PC-3 (cell line): ENCODE measurements at regions not wholly inside any gene's neighbourhood (a gene's known extent, or its start where the extent isn't known, plus 50 kb on each side); places are given as distances from the start of the nearest gene placed in this dataset.

Experiments used
- ATAC-seq: fragments of 200-7000 bp; cut with Tn5 transposase; 2 replicates; pipeline ENCODE4 v1.9.1; 2020; ENCODE audit warnings: mild to moderate bottlenecking, moderate library complexity
- BruUV-seq: library from RNA; stranded (reverse); fragments of 400-500 nt; replicated peaks from 2 replicates; lab custom pipeline; 2021; lab: Mats Ljungman, UMichigan
- CTCF ChIA-PET: fragments of 300-600 bp; sonication (Branson Sonifier 250); formaldehyde crosslinking; loops from one replicate; lab custom pipeline; 2022; ENCODE audit warnings: antibody characterized with exemption; lab: Charles Lee
- POLR2A ChIA-PET: fragments of 300-600 bp; sonication (Branson Sonifier 250); formaldehyde crosslinking; loops from one replicate; lab custom pipeline; 2022; ENCODE audit warnings: antibody characterized with exemption; ENCODE audit not compliant: unreplicated experiment; lab: Charles Lee
- DNase-seq: peaks from one replicate; pipeline ENCODE4 v3.0.0-alpha.2; 2015
- H2AFZ ChIP-seq: fragments of 300-600 bp; sonication (generic); 2 replicates; pipeline ENCODE4 v1.6.0; 2016; ENCODE audit warnings: antibody characterized with exemption, low read length
- H3F3A ChIP-seq: fragments of 300-600 bp; sonication (generic); one replicate; pipeline ENCODE4 v1.6.0; 2017; ENCODE audit warnings: antibody characterized with exemption, low read length, control low read depth, mild to moderate bottlenecking; ENCODE audit not compliant: unreplicated experiment
- H3K27ac ChIP-seq: fragments of 300-600 bp; sonication (generic); 2 replicates; pipeline ENCODE4 v1.5.1; 2016; ENCODE audit warnings: mild to moderate bottlenecking, low read length
- H3K27me3 ChIP-seq: fragments of 300-600 bp; sonication (generic); 2 replicates; pipeline ENCODE4 v1.6.1; 2016; ENCODE audit warnings: low read length, mixed read lengths
- H3K36me3 ChIP-seq: fragments of 300-600 bp; sonication (generic); 2 replicates; pipeline ENCODE4 v1.6.1; 2016; ENCODE audit warnings: low read depth, mixed run types, low read length, mixed read lengths
- H3K4me1 ChIP-seq: fragments of 300-600 bp; sonication (generic); 2 replicates; pipeline ENCODE4 v1.5.1; 2016; ENCODE audit warnings: low read length; ENCODE audit not compliant: insufficient read depth
- H3K4me2 ChIP-seq: fragments of 300-600 bp; sonication (generic); 2 replicates; pipeline ENCODE4 v1.6.0; 2016; ENCODE audit warnings: low read length
- H3K4me3 ChIP-seq: fragments of 300-600 bp; sonication (generic); 2 replicates; pipeline ENCODE4 v1.5.1; 2016; ENCODE audit warnings: mild to moderate bottlenecking, low read length, mixed read lengths
- H3K79me2 ChIP-seq: fragments of 300-600 bp; sonication (generic); 2 replicates; pipeline ENCODE4 v1.6.1; 2017; ENCODE audit warnings: low read length, mixed read lengths
- H3K9ac ChIP-seq: fragments of 300-600 bp; sonication (generic); 2 replicates; pipeline ENCODE4 v1.6.0; 2016; ENCODE audit warnings: mild to moderate bottlenecking, low read length
- H3K9me2 ChIP-seq: fragments of 300-600 bp; sonication (generic); replicated peaks from 2 replicates; pipeline ENCODE4 v1.6.1; 2016; ENCODE audit warnings: mixed run types, low read length, mixed read lengths
- H3K9me3 ChIP-seq: fragments of 300-600 bp; sonication (generic); 2 replicates; pipeline ENCODE4 v1.6.1; 2016; ENCODE audit warnings: low read length, mixed read lengths
- H4K20me1 ChIP-seq: fragments of 300-600 bp; sonication (generic); 2 replicates; pipeline ENCODE4 v1.6.1; 2016; ENCODE audit warnings: low read length, mixed read lengths
- EZH2 ChIP-seq: fragments of 300-600 bp; sonication (generic); IDR thresholded peaks from one replicate; pipeline ENCODE4 v1.6.1; 2017; ENCODE audit warnings: antibody characterized with exemption, mild to moderate bottlenecking, low read length; ENCODE audit not compliant: unreplicated experiment
- EZH2phosphoT487 ChIP-seq: fragments of 300-600 bp; sonication (generic); IDR thresholded peaks from 2 replicates; pipeline ENCODE4 v1.6.1; 2018; ENCODE audit warnings: mild to moderate bottlenecking, antibody characterized with exemption, low read length, borderline replicate concordance
- intact Hi-C: fragments of 100-400 bp; cut with micrococcal nuclease; formaldehyde crosslinking; loops from 2 replicates; pipeline ENCODE4 v1.9.0; 2023
- TF ChIP-seq, protein P1 (sequence below): fragments of 300-600 bp; sonication (generic); conservative IDR thresholded peaks from 2 replicates; pipeline ENCODE4 v1.5.1; 2017; ENCODE audit warnings: antibody characterized with exemption, low read depth, mild to moderate bottlenecking, low read length

DNA sequence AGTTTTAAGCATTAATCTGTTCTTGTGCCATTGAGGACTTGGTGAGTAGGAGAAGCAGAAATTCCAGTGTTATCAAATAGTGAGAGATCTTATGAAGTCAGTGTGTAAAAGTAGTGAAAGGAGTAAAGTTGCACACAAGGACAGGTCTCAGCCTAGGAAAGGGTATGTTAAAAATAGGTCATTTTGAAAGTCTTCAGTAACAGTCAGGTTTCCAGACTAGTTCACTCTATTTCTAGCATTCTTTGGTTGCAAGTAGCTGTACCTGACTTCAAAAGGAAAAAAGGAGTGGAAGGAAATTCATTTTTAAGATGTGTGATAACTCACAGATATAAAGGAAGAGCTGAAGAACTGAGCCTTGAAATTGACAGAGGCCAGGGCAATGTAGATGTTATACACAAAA is 250.1 kb upstream of the SATB1 start:
- ChIA-PET CTCF (no interaction called here), POLR2A (no interaction called here)
- no TSS peak for BruUV-seq
- intact Hi-C loops = no loop called here
- DNase-seq = no peak
- no peak overlapping the region for H3K4me3 ChIP-seq
- no peaks in the 10 kb centered on the region for H3K27me3 ChIP-seq
- no peaks in the 10 kb centered on the region for H3F3A ChIP-seq
- no peak for ATAC-seq
- H3K4me1 ChIP-seq = no peaks in the 10 kb centered on the region
- H3K4me2 ChIP-seq = no peak overlapping the region
- H3K79me2 ChIP-seq = no peaks in the 10 kb centered on the region
- H3K27ac ChIP-seq = no peak overlapping the region
- no peaks in the 10 kb centered on the region for H4K20me1 ChIP-seq
- TF ChIP-seq EZH2phosphoT487 (no peak), EZH2 (no peak)
- TF ChIP-seq, protein P1, sequence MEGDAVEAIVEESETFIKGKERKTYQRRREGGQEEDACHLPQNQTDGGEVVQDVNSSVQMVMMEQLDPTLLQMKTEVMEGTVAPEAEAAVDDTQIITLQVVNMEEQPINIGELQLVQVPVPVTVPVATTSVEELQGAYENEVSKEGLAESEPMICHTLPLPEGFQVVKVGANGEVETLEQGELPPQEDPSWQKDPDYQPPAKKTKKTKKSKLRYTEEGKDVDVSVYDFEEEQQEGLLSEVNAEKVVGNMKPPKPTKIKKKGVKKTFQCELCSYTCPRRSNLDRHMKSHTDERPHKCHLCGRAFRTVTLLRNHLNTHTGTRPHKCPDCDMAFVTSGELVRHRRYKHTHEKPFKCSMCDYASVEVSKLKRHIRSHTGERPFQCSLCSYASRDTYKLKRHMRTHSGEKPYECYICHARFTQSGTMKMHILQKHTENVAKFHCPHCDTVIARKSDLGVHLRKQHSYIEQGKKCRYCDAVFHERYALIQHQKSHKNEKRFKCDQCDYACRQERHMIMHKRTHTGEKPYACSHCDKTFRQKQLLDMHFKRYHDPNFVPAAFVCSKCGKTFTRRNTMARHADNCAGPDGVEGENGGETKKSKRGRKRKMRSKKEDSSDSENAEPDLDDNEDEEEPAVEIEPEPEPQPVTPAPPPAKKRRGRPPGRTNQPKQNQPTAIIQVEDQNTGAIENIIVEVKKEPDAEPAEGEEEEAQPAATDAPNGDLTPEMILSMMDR = no peak
- H3K9ac ChIP-seq = no peak overlapping the region
- H3K9me2 ChIP-seq = no peaks in the 10 kb centered on the region
- no peaks in the 10 kb centered on the region for H3K36me3 ChIP-seq
- no peak overlapping the region for H2AFZ ChIP-seq
- H3K9me3 ChIP-seq = no peaks in the 10 kb centered on the region

GRCh38 chr3:18672561-18672960 is 247.4 kb upstream of the SATB1 start:
- no peaks in the 10 kb centered on the region for H3K4me1 ChIP-seq
- no TSS peak for BruUV-seq

DNA sequence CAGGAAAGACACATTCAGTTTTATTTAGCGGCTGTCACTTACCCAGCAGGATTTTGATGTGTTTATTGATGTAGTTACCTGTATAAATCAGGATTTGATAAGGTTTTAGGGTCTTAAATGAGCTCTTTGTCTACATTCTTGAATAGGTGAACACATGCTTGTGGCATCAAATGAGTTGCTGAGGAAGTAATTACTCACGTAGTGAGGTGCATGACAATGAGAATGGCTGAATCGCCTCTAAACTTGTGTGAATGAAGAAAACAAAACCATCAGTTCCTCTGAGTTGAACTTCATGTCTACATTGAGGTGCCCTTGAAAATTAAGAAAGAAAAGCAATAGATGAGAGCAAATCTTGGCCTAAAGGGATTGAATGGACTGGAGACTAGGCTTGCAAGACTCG is 245.6 kb upstream of the SATB1 start:
- no peak overlapping the region for H2AFZ ChIP-seq
- ChIA-PET POLR2A (no interaction called here), CTCF (no interaction called here)
- no peaks in the 10 kb centered on the region for H3K9me3 ChIP-seq
- DNase-seq = no peak
- intact Hi-C loops = no loop called here
- BruUV-seq = no TSS peak
- no peak overlapping the region for H3K4me3 ChIP-seq
- H3F3A ChIP-seq = no peaks in the 10 kb centered on the region
- ATAC-seq = no peak
- no peaks in the 10 kb centered on the region for H3K36me3 ChIP-seq
- H3K9me2 ChIP-seq = no peaks in the 10 kb centered on the region
- H3K79me2 ChIP-seq = no peaks in the 10 kb centered on the region
- no peaks in the 10 kb centered on the region for H3K27me3 ChIP-seq
- H3K27ac ChIP-seq = no peak overlapping the region
- peaks cover 12% of the 10 kb centered on the region for H3K4me1 ChIP-seq
- H3K9ac ChIP-seq = no peak overlapping the region
- H3K4me2 ChIP-seq = no peak overlapping the region
- TF ChIP-seq EZH2 (no peak), EZH2phosphoT487 (no peak)
- TF ChIP-seq, protein P1 = no peak
- no peaks in the 10 kb centered on the region for H4K20me1 ChIP-seq

More at GRCh38 chr3:18672561-18672960, 247.4 kb upstream of the SATB1 start:
- H3K9me2 ChIP-seq = no peaks in the 10 kb centered on the region
- no peaks in the 10 kb centered on the region for H3K79me2 ChIP-seq
- H3K9me3 ChIP-seq = no peaks in the 10 kb centered on the region
- no peak overlapping the region for H3K4me2 ChIP-seq
- H3F3A ChIP-seq = no peaks in the 10 kb centered on the region
- ChIA-PET CTCF (no interaction called here), POLR2A (no interaction called here)
- no peaks in the 10 kb centered on the region for H4K20me1 ChIP-seq
- DNase-seq = no peak
- no peak overlapping the region for H3K4me3 ChIP-seq
- ATAC-seq = no peak
- H3K36me3 ChIP-seq = no peaks in the 10 kb centered on the region
- TF ChIP-seq EZH2 (no peak), EZH2phosphoT487 (no peak)
- TF ChIP-seq, protein P1 = no peak
- no peak overlapping the region for H3K9ac ChIP-seq
- no peaks in the 10 kb centered on the region for H3K27me3 ChIP-seq
- intact Hi-C loops = no loop called here
- H3K27ac ChIP-seq = no peak overlapping the region
- H2AFZ ChIP-seq = no peak overlapping the region
